B cell (primary cell): ENCODE measurements at regions not wholly inside any gene's neighbourhood (a gene's known extent, or its start where the extent isn't known, plus 50 kb on each side); places are given as distances from the start of the nearest gene placed in this dataset.

Experiments used
- ATAC-seq: fragments of 200-7000 bp; cut with Tn5 transposase; one replicate; pipeline ENCODE4 v1.10.0; 2021; ENCODE audit warnings: low read depth, mild to moderate bottlenecking, moderate number of reproducible peaks, moderate library complexity
- CTCF ChIA-PET: fragments of 350-600 bp; sonication (Branson Sonifier 250); formaldehyde crosslinking; loops from one replicate; lab custom pipeline; 2021; ENCODE audit warnings: antibody characterized with exemption, inconsistent platforms; lab: Charles Lee
- POLR2A ChIA-PET: fragments of 350-600 bp; sonication (Branson Sonifier 250); formaldehyde crosslinking; loops from one replicate; lab custom pipeline; 2021; ENCODE audit warnings: antibody characterized with exemption; lab: Charles Lee
- DNase-seq: peaks from one replicate; pipeline ENCODE4 v3.0.0; 2013
- H2AFZ ChIP-seq: 2 replicates; pipeline ENCODE4 v1.6.1; 2012; ENCODE audit warnings: mild to moderate bottlenecking, low read depth, low read length; ENCODE audit not compliant: insufficient read depth, poor library complexity, severe bottlenecking
- H3K27ac ChIP-seq, 2 donors: 1 replicate in 1 of 2; 2 replicates in 1 of 2; pipeline ENCODE4 v1.5.1; 2012 to 2013; ENCODE audit warnings: low read length in 2 of 2, mild to moderate bottlenecking in 2 of 2, moderate library complexity in 1 of 2
- H3K27me3 ChIP-seq, 4 experiments: fragments of 200-600 bp in 1 of 4; sonication (generic) in 1 of 4; replicated peaks in 1 of 4; 1 replicate in 2 of 4; 2 replicates in 2 of 4; pipeline versions ENCODE4 v1.6.1 to v1.7.0; 2013 to 2016; ENCODE audit warnings: low read length in 3 of 4, mild to moderate bottlenecking in 2 of 4, mixed read lengths in 1 of 4, moderate library complexity in 1 of 4; ENCODE audit not compliant: insufficient read depth in 4 of 4, control insufficient read depth in 3 of 4; ENCODE audit errors: control extremely low read depth in 1 of 4
- H3K36me3 ChIP-seq, 2 experiments: replicated peaks in 1 of 2; 1 replicate in 1 of 2; 2 replicates in 1 of 2; pipeline versions ENCODE4 v1.6.1 to v1.7.1; 2013; ENCODE audit warnings: low read length in 1 of 2; ENCODE audit not compliant: insufficient read depth in 2 of 2, control insufficient read depth in 1 of 2; ENCODE audit errors: control extremely low read depth in 1 of 2, extremely low read depth in 1 of 2
- H3K4me1 ChIP-seq, 2 donors: fragments of 200-600 bp in 1 of 2; sonication (generic) in 1 of 2; 1 replicate in 1 of 2; 2 replicates in 1 of 2; pipeline versions ENCODE4 v1.5.1 to v1.6.1; 2013 to 2017; ENCODE audit warnings: low read length in 2 of 2; ENCODE audit not compliant: control insufficient read depth in 2 of 2, insufficient read depth in 2 of 2
- H3K4me2 ChIP-seq: replicated peaks from 2 replicates; pipeline ENCODE3; 2012; ENCODE audit warnings: mild to moderate bottlenecking, low read depth, low read length; ENCODE audit not compliant: poor library complexity, severe bottlenecking
- H3K4me3 ChIP-seq, 5 experiments: fragments of 200-600 bp in 1 of 5; sonication (generic) in 1 of 5; 1 replicate in 3 of 5; 2 replicates in 2 of 5; pipeline versions ENCODE4 v1.5.1 to v1.7.0; 2011 to 2016; ENCODE audit warnings: low read length in 4 of 5, mild to moderate bottlenecking in 4 of 5, low read depth in 2 of 5, control low read depth in 1 of 5, moderate library complexity in 1 of 5; ENCODE audit not compliant: insufficient read depth in 1 of 5; ENCODE audit errors: control extremely low read depth in 1 of 5, extremely low read depth in 1 of 5
- H3K79me2 ChIP-seq: fragments of 200-600 bp; sonication (generic); one replicate; pipeline ENCODE4 v1.6.0; 2016; ENCODE audit warnings: low read length; ENCODE audit not compliant: control insufficient read depth, insufficient read depth
- H3K9ac ChIP-seq: fragments of 200-600 bp; sonication (generic); 2 replicates; pipeline ENCODE4 v1.6.1; 2017; ENCODE audit warnings: mild to moderate bottlenecking, low read length, moderate library complexity
- H3K9me3 ChIP-seq, 3 donors: one replicate each; pipeline versions ENCODE4 v1.6.1 to v1.7.1; 2013; ENCODE audit warnings: low read length in 2 of 3; ENCODE audit not compliant: control insufficient read depth in 2 of 3, insufficient read depth in 1 of 3; ENCODE audit errors: control extremely low read depth in 1 of 3
- H4K20me1 ChIP-seq: 2 replicates; pipeline ENCODE4 v1.6.0; 2012; ENCODE audit warnings: mild to moderate bottlenecking, low read length; ENCODE audit not compliant: insufficient read depth, control insufficient read depth, poor library complexity, severe bottlenecking
- H3K27ac Mint-ChIP-seq: one replicate; pipeline ENCODE4 v1.8.0; 2021; ENCODE audit warnings: mixed read lengths
- H3K27me3 Mint-ChIP-seq: one replicate; pipeline ENCODE4 v1.8.0; 2021; ENCODE audit warnings: mixed read lengths
- H3K4me1 Mint-ChIP-seq: one replicate; pipeline ENCODE4 v1.8.0; 2021; ENCODE audit warnings: mixed read lengths
- H3K4me3 Mint-ChIP-seq: one replicate; pipeline ENCODE4 v1.8.0; 2021; ENCODE audit warnings: mixed read lengths
- H3K9me3 Mint-ChIP-seq: one replicate; pipeline ENCODE4 v1.8.0; 2022; ENCODE audit warnings: mixed read lengths; ENCODE audit not compliant: insufficient read depth
- EZH2 ChIP-seq: IDR thresholded peaks from 2 replicates; pipeline ENCODE4 v1.6.1; 2012; ENCODE audit warnings: borderline replicate concordance, low read depth, mild to moderate bottlenecking, moderate library complexity, low read length; ENCODE audit not compliant: insufficient read depth, poor library complexity, severe bottlenecking
- WGBS: methylation state at CpG from one replicate; pipeline ENCODE4 v1.1.5; 2013; ENCODE audit warnings: missing lambda C conversion rate; ENCODE audit not compliant: insufficient coverage; 5-methylcytosine and 5-hydroxymethylcytosine counted together
- intact Hi-C: fragments of 100-400 bp; cut with micrococcal nuclease; formaldehyde crosslinking; loops from one replicate; pipeline ENCODE4 v1.10.0; 2022
- TF ChIP-seq, protein P1 (sequence below): fragments of 200-600 bp; IDR thresholded peaks from one replicate; pipeline ENCODE4 v1.8.0; 2022; ENCODE audit warnings: antibody characterized with exemption, mild to moderate bottlenecking

- H3K4me2 ChIP-seq = no peak overlapping the region
- no peaks in the 10 kb centered on the region for H4K20me1 ChIP-seq
- H3K79me2 ChIP-seq = no peaks in the 10 kb centered on the region
- Mint-ChIP-seq H3K27ac (no peak overlapping the region), H3K27me3 (no peaks in the 10 kb centered on the region), H3K9me3 (peaks cover 1% of the 10 kb centered on the region), H3K4me1 (no peaks in the 10 kb centered on the region), H3K4me3 (no peak overlapping the region)
- no peaks in the 10 kb centered on the region for H3K27me3 ChIP-seq
- TF ChIP-seq, protein P1, sequence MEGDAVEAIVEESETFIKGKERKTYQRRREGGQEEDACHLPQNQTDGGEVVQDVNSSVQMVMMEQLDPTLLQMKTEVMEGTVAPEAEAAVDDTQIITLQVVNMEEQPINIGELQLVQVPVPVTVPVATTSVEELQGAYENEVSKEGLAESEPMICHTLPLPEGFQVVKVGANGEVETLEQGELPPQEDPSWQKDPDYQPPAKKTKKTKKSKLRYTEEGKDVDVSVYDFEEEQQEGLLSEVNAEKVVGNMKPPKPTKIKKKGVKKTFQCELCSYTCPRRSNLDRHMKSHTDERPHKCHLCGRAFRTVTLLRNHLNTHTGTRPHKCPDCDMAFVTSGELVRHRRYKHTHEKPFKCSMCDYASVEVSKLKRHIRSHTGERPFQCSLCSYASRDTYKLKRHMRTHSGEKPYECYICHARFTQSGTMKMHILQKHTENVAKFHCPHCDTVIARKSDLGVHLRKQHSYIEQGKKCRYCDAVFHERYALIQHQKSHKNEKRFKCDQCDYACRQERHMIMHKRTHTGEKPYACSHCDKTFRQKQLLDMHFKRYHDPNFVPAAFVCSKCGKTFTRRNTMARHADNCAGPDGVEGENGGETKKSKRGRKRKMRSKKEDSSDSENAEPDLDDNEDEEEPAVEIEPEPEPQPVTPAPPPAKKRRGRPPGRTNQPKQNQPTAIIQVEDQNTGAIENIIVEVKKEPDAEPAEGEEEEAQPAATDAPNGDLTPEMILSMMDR = no peak
- no peak for TF ChIP-seq EZH2
- POLR2A ChIA-PET = no interaction called here
- H3K4me3 ChIP-seq = no peak overlapping the region
- no peak for DNase-seq
- no peaks in the 10 kb centered on the region for H3K4me1 ChIP-seq
- WGBS = 64% methylated on average over 1 of the region's 2 CpGs
- no peak overlapping the region for H2AFZ ChIP-seq
- no peak overlapping the region for H3K27ac ChIP-seq
- H3K9me3 ChIP-seq = no peaks in the 10 kb centered on the region
- no peak overlapping the region for H3K9ac ChIP-seq
- intact Hi-C loops = no loop called here
- no peaks in the 10 kb centered on the region for H3K36me3 ChIP-seq
- CTCF ChIA-PET = no interaction called here
- ATAC-seq = no peak
These were observed 82.3 kb upstream of the EDNRA start for GRCh38 chr4:147398556-147398955.

GRCh38 chr4:147400721-147401120 lies 80.2 kb upstream of the EDNRA start:
- no peaks in the 10 kb centered on the region for H3K4me1 Mint-ChIP-seq
- Histone ChIP-seq H2AFZ (no peak overlapping the region), H3K9me3 (no peaks in the 10 kb centered on the region), H3K27ac (no peak overlapping the region), H3K4me3 (no peak overlapping the region), H3K9ac (no peak overlapping the region), H4K20me1 (no peaks in the 10 kb centered on the region), H3K36me3 (no peaks in the 10 kb centered on the region), H3K79me2 (no peaks in the 10 kb centered on the region), H3K4me1 (no peaks in the 10 kb centered on the region), H3K27me3 (no peaks in the 10 kb centered on the region), H3K4me2 (no peak overlapping the region)
- CTCF ChIA-PET = no interaction called here
- peaks cover 1% of the 10 kb centered on the region for H3K9me3 Mint-ChIP-seq
- no CpG with 5 or more reads among the region's 3 CpGs for WGBS
- ATAC-seq (no peak), DNase-seq (no peak)
- H3K4me3 Mint-ChIP-seq = no peak overlapping the region
- H3K27me3 Mint-ChIP-seq = no peaks in the 10 kb centered on the region
- intact Hi-C loops = no loop called here
- TF ChIP-seq EZH2 = no peak
- TF ChIP-seq, protein P1 = no peak
- no peak overlapping the region for H3K27ac Mint-ChIP-seq
- POLR2A ChIA-PET = no interaction called here
